ENCODE measurements at regions not wholly inside any gene's neighbourhood (a gene's known extent, or its start where the extent isn't known, plus 50 kb on each side); places are given as distances from the start of the nearest gene placed in this dataset.

DNA sequence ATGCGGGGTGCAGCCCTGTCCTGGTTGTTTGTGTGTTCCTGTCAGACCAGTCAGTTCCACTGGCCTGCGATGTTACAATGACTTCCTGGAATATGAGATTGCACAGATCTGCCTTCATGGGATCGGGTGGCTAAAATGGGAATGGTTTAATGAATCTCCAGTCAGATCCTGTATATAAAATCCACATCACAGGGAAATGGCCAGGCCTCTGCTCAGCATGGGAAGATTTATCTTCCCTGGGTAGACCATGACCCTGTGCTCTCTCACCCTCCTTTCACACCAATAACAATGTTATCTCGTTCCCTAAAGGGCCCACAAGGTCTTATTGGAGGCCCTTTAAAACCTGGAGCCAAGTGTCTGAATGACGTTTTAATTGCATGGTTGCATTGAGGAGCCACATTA lies 307.4 kb downstream of the RAB28 start:
- ChIA-PET POLR2A (no interaction called here), CTCF (interaction anchor here (1.7 kb wide), 1 partner anchor 13 kb away, joined by 3 read pairs; no protein-coding TSS in a partner anchor)
- TF ChIP-seq, protein P1, sequence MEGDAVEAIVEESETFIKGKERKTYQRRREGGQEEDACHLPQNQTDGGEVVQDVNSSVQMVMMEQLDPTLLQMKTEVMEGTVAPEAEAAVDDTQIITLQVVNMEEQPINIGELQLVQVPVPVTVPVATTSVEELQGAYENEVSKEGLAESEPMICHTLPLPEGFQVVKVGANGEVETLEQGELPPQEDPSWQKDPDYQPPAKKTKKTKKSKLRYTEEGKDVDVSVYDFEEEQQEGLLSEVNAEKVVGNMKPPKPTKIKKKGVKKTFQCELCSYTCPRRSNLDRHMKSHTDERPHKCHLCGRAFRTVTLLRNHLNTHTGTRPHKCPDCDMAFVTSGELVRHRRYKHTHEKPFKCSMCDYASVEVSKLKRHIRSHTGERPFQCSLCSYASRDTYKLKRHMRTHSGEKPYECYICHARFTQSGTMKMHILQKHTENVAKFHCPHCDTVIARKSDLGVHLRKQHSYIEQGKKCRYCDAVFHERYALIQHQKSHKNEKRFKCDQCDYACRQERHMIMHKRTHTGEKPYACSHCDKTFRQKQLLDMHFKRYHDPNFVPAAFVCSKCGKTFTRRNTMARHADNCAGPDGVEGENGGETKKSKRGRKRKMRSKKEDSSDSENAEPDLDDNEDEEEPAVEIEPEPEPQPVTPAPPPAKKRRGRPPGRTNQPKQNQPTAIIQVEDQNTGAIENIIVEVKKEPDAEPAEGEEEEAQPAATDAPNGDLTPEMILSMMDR (IDR thresholded peaks at IDR 0.05; ENCODE audit: control extremely low read depth, extremely low read depth, low read depth, missing control alignments) = no peak

DNA sequence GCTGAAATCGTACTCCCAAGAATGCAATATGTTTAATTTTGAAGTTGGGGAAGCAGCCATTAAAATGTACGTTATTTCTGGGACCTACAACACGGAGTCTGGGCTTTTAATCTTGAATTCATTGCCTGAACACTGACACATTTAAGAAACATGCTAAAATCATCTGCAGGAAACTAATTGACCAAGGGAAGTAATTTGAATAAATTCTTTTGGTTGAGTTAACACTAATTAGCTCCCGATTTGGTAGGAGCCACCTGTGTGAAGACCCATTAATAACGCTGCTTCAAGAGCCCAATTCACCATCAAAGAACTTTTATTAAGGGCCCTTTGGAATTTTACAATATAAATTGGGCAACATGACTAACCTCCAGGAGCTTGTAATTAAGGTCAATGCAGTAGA lies 309.2 kb downstream of the RAB28 start:
- CTCF ChIA-PET = interaction anchor here (1.1 kb wide), 1 partner anchor 28 kb away, joined by 3 read pairs; no protein-coding TSS in a partner anchor
- TF ChIP-seq, protein P1 (IDR thresholded peaks at IDR 0.05; ENCODE audit: control extremely low read depth, extremely low read depth, low read depth, missing control alignments) = no peak
- POLR2A ChIA-PET = no interaction called here
- DNase-seq (ENCODE audit: extremely low spot score) = no peak

More for the DNA sequence above, 307.4 kb downstream of the RAB28 start:
- no peak for DNase-seq (ENCODE audit: extremely low spot score)

- DNase-seq (ENCODE audit: extremely low spot score) = no peak
- ChIA-PET POLR2A (no interaction called here), CTCF (no interaction called here)
- TF ChIP-seq, protein P1 (IDR thresholded peaks at IDR 0.05; ENCODE audit: control extremely low read depth, extremely low read depth, low read depth, missing control alignments) = no peak
Measured at GRCh38 chr4:13174001-13174400, 310.1 kb downstream of the RAB28 start.

DNA sequence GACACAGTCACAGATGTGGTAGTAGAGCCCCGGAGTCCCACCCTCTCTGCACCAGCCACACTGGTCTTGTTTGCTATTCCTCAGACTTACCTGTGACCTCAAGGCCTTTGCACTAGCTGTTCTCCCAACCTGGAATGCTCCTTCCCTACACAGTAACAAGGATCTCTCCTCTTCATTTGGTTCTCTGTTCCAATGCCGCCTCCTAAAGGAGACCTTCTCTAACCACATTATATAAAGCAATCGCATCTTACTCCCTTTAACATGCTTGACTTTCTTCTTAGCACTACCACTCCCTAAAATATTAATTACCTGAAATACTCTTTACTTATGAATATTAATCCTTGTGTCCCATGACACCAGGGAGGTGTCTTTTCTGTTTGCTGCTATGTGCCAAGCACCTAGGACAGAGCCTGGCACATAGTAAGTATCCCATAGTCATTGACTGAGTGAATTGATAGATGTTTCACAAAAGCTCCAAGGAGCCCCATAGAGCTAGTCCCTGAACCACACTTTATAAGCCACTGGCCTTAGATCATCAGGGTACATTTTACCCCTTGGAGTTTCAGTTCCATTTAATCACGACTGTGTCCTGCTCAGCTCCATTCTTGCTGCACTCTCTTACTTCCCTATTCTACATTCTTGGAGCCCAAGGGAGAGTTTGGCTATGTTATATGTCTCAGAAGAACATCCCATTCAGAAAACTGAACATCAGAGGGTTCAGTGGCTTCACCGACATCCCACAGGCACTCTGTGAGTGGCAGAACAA lies 312.7 kb downstream of the RAB28 start:
- CTCF ChIA-PET = no interaction called here
- POLR2A ChIA-PET = no interaction called here
- TF ChIP-seq, protein P1 (IDR thresholded peaks at IDR 0.05; ENCODE audit: control extremely low read depth, extremely low read depth, low read depth, missing control alignments) = no peak
- DNase-seq (ENCODE audit: extremely low spot score) = no peak

GRCh38 chr4:13169731-13170525 lies 314.2 kb downstream of the RAB28 start:
- no peak for DNase-seq (ENCODE audit: extremely low spot score)
- POLR2A ChIA-PET = no interaction called here
- CTCF ChIA-PET = no interaction called here

DNA sequence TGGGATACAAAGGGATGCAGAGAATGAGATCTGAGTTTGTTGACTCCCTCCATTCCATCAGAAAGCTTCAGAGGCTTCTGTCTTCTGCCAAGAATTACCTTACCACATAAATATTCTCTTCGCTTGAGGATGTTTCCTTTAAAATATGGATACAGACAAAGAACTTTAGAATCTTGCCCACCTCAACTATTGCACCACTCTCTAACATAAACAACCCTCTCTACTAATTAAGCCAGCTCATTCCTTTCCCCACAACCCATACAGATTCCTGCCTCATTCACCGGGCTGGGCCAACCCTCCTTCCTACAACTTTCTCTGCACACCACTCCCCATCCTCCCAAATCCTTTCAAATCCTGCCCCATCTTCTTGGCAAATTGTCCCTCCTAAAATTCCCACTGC lies 315.8 kb downstream of the RAB28 start:
- POLR2A ChIA-PET = no interaction called here
- CTCF ChIA-PET = no interaction called here

More at GRCh38 chr4:13169731-13170525, 314.2 kb downstream of the RAB28 start:
- TF ChIP-seq, protein P1 (IDR thresholded peaks at IDR 0.05; ENCODE audit: control extremely low read depth, extremely low read depth, low read depth, missing control alignments) = no peak

More for the DNA sequence above, 315.8 kb downstream of the RAB28 start:
- TF ChIP-seq, protein P1 (IDR thresholded peaks at IDR 0.05; ENCODE audit: control extremely low read depth, extremely low read depth, low read depth, missing control alignments) = no peak
- no peak for DNase-seq (ENCODE audit: extremely low spot score)
